ENCODE measurements at regions not wholly inside any gene's neighbourhood (a gene's known extent, or its start where the extent isn't known, plus 50 kb on each side); places are given as distances from the start of the nearest gene placed in this dataset.
A peak's percentile ranks its signal among the peaks of the same experiment; 100 is the strongest.

DNA sequence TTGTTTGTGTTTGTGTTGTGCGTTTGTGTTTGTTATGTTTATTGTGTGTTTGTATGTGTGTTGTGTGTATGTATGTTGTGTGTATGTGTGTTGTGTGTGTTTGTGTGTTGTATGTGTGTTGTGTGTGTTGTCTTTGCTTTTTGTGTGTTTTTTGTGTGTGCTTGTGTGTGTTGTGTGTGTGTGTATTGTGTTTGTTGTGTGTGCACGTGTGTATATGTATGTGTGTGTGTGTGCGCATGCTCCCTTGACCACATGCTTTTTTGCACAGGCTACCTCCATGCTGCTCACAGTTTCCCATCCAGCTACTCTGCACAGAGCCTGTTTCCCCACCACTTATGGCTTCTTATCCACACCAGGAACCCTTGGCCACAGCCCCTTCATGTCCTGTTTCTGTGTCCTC, 720.0 kb upstream of the ADAMTS16 start:
- no peak for DNase-seq

DNA sequence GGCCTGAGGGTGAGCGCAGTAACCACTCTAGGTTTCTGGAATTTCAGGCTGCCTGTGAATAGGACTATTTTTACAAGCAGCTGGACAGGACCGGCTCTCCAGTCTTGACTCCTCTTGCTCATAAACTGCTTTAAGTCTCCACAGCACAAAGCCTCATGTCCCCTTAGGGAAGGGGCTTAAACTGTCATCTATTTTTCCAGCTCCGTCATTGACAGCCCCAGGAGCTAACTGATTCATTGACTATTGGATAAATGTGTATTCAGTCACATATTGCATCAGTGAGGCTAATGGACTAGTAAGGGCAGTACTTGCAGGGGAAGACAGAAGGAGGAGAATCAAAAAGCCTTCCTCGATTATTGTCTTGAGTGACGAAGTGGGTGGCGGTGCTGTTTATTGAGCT, 719.4 kb upstream of the ADAMTS16 start:
- DNase-seq = no peak

DNA sequence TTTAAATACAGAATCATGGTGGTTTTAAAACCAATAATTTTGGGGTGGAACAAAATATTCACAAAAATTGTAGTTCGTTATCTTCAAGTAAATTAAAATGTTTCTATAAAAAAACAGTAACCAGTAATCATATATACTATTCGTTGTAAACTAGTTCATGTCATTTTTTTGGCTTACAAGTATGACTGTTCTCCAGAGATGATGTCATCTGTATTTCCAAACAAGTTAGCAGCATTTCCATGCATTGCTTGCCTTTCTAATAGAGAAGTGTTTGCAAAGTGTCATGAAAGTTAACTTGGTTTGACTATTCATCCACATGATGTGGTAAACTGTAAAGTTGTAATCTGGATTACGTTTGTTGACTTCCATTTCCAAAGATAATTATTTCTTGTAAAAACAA, 717.9 kb upstream of the ADAMTS16 start:
- DNase-seq = no peak

- no peak for DNase-seq
These were observed 715.2 kb upstream of the ADAMTS16 start for GRCh38 chr5:4424895-4425294.

GRCh38 chr5:4440536-4440935, 699.6 kb upstream of the ADAMTS16 start:
- no peak for DNase-seq

GRCh38 chr5:4442221-4442620, 697.9 kb upstream of the ADAMTS16 start:
- DNase-seq = no peak

GRCh38 chr5:4447657-4448056, 692.5 kb upstream of the ADAMTS16 start:
- DNase-seq = no peak

DNA sequence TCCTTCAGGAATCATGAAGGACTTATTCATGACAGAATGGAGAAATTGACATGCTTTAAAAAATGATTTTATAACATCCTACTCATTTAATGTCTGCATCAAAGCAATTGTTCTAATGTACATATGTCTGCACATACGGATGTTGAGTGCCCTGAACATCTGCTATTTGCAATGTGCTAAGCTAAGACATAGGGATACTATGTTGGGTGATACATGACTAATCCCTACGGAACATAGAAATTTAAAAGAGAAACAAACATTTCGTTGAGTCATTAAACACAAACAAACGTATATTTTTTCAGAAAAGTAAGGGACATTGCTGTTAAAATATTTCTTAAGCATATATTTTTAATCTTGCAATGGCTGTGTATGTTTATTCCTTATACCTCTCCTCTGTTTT, 686.5 kb upstream of the ADAMTS16 start:
- DNase-seq = peak; percentile 47

DNA sequence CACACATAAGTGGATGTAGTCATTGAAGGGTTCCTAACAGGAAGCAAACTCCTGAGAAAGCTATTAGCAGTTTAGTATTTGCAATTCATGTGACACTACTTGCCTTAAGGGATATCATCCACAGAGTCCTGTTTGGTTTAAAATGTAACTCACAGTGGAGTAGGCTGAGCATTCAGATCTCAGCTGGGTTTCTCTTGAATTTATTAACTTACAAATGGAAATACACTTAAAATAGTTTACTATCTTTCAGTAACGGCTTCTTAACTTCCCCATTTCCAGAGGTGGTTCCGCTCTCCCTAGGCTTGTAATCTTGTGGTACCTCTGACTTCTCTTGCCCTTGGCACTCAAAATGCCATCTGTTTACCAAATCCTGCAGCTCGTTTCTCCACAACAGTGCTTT, 660.7 kb upstream of the ADAMTS16 start:
- no peak for DNase-seq

- DNase-seq = no peak
These were observed 659.4 kb upstream of the ADAMTS16 start for GRCh38 chr5:4480528-4481349.

DNA sequence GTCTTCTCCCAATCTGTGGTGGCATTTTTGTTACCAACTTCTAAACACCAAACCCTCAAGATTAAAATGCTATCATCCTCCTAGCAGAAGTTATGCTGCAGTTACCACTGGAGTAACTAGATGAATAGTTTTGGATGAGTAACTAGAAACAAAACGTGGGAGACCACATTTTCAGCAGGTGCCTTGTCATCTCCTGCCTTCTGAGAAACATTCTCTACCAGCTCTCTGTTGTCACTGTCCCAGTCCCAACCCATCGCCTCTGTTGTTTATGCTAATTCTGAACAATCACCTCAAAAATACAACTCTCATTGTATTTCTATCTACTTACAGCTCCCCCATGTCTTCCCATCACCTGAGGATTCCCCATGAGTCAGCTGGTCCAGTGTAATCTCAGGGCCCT, 652.5 kb upstream of the ADAMTS16 start:
- DNase-seq = no peak

DNA sequence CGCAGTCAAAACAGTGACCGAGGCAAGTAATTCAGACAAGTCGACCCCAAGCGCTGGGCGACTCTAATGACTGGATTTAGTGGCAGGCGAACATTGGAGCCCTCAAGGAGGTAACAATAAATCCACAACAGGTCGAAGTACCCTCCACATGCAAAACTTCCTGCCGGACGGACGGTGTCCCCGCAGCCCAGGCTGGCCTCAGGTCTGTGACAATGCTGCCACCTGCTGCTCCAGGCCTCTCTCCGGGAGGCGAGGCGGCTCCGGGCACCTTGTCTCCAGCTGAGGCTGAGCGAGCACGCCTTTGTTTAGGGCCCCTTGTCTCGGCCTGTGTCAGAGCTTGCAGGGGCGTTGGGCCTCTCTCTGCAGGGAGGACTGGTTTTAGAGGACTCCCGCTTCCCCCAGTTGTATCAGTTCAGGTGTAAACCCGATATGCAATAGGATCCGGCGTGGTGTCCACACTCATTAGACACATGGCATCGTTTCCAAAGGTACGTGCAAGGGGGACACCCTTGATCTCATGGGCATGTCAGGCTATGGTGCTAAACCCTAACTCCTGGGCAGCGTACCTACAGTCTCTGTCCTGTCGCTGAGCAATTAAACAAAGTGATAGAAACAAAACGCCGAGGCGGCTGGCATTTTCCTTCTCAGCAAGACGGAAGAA, 628.0 kb upstream of the ADAMTS16 start:
- peak; percentile 51 for DNase-seq

GRCh38 chr5:4513381-4513780, 626.7 kb upstream of the ADAMTS16 start:
- no peak for DNase-seq

- no peak for DNase-seq
These were observed 626.0 kb upstream of the ADAMTS16 start for GRCh38 chr5:4514067-4514648.

DNA sequence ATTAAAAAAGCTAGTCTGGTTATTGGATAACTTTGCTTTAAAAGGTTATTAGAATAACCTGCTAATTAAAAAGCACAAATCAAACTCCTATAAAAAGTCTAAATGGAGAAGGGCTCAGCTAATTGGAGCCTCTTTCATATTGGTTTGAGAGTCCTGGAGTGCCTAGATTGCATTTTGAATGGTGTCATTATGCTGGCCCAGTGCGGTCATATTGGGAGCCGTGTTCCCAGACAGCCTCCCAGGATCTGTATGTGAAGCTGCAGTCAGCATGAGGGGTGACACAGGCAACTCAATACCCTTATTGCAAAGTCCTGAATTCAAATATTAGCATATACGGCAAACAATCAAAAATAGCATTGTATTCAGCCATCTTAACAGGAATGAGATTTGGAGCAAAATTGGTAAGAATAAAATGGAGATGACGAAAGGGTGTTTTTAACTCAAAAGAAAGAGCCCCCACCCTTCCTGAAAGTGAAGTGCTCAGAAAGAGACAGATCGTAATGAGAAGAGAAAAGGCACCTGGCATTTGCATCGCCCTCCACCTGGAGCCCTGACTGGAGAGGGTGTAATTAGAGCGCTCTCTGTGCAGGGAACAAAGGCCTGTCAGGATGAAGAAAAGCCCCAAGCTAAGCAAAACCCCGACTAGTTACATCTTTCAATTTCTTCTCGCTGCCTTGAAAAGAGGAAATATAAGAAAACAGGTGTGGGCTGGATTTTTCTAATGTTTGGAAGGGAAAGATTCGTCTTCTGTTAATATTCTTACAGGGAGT, 621.0 kb upstream of the ADAMTS16 start:
- no peak for DNase-seq

- no peak for DNase-seq
These were observed 619.6 kb upstream of the ADAMTS16 start for GRCh38 chr5:4520559-4520958.

- DNase-seq = no peak
These were observed 617.1 kb upstream of the ADAMTS16 start for GRCh38 chr5:4523038-4523437.

DNA sequence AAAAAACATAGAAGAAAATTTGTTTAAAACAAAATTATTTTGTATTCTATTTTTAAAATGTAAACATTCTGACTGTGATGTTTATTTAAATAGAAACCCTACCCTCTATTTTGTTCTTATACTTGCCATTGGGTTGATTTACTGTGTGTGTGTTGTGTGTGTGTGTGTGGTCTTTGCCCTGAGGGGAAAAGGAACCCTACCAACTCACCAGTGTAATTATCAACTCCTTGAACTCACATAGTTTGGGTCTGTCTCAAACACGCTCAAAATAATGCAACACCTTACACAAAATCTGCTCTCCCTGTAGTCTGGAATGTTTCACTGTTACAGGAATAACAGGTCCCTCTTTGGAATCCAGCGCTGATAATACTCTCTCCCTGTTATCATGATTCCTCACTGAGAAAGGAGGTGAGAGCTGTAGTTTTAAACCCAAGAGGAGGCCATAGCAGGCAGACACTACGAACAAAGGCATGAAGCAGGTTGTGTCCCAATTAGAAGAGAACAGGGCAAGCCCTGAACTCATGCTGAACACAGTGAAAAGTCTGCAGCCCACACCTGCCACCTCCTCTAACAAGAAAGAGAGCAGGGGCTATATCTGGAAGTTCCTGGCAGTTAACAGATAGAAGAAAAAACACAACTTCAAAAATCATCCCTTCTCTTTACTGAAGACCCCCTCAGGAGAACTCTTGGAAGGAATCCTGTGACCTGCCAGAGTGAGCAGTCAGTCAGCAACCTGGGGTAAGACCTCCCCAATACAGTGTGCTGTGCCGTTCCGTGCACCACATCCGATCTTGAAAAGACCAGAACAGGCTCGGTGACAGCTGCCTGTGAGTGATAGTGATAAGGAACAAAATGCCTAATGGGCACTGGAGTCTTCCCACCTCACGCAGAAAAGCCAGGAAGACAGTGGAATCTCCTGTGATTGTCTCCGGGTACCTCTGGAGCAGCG, 608.1 kb upstream of the ADAMTS16 start:
- DNase-seq = no peak

DNA sequence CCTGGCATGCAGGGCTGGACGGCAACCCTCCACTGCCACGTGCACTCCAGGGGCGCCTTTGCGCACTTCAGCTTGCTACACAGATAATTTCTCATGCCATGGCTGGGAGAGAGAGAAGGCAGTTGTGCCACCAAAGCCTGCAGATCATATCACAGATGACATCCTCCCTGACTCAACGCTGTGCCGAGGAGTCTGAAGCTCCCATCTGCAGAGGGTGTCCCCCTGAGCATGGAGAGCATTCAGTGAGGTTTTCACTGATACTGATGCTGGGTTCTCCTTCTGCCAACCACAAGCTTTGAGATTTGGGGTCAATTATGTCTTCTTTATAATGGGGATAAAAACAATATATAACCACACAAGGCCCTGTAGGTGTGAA, 607.4 kb upstream of the ADAMTS16 start:
- no peak for DNase-seq

DNA sequence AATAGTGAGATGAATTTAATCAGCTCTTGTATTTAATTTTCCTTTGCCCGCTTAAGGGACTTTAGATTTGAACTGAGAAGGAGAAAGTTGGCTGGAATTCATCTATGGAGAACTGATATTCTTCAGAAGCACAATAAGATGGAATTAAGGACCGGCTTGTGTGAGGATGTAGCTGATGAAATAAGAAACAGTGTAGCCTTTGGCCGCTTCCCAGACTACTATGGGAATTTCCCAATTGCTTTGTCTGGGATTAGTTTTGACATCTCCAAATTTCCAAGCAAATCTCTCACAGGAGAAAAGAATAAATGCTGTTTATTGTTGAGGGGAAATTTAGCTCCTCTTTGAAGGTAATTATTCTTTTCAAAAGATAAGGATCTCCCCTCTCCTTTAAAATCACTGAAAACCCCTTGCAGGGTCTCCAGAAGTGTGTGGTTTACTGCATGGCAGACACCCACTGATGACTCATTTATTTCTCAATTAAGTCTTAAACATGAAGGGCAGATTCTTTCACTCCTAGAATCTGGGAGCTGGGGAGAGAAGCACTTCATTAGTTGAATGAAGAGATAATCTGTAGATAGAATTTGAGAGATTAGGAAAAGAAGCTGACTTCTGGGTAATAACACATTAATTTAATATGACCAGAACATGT, 606.5 kb upstream of the ADAMTS16 start:
- DNase-seq = peak; percentile 36

DNA sequence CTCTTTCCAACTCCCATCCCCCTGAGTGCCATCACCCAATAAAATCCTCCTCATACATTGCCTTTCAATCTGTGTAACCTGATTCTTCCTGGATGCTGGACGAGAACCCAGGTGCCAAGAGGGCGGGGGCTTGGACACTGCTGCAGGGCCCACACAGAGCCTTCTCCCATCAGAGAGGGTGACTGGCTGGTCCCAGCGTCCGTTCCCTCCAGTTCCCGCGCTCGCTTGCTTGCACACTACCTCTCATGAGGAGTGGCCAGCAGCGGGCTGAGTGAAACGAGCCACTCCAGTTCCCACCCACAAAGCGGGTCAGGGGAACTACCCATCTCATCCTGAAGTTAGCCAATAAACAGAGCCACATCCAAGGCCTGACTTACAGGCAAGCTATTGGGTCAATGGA, 602.6 kb upstream of the ADAMTS16 start:
- no peak for DNase-seq
